NCI-H1436 treated with DMSO at 0.1 percent for 48 hours (cell line): ENCODE measurements at regions not wholly inside any gene's neighbourhood (a gene's known extent, or its start where the extent isn't known, plus 50 kb on each side); places are given as distances from the start of the nearest gene placed in this dataset.
A peak's percentile ranks its signal among the peaks of the same experiment; 100 is the strongest.

Source experiments
- DNase-seq: peaks from one replicate; lab custom pipeline; 2025; lab: John Stamatoyannopoulos, UW

GRCh38 chr10:78566284-78567111, 502.3 kb upstream of the ZMIZ1 start:
- no peak for DNase-seq

- DNase-seq = no peak
Measured at GRCh38 chr10:78567680-78568455, 500.9 kb upstream of the ZMIZ1 start.

- no peak for DNase-seq
Measured at GRCh38 chr10:78568620-78569019, 500.1 kb upstream of the ZMIZ1 start.

GRCh38 chr10:78570633-78571235, 498.0 kb upstream of the ZMIZ1 start:
- no peak for DNase-seq

- no peak for DNase-seq
Measured at GRCh38 chr10:78571286-78571685, 497.5 kb upstream of the ZMIZ1 start.

- DNase-seq = no peak
Measured at GRCh38 chr10:78571891-78572290, 496.9 kb upstream of the ZMIZ1 start.

GRCh38 chr10:78572565-78572964, 496.2 kb upstream of the ZMIZ1 start:
- no peak for DNase-seq

- no peak for DNase-seq
Measured at GRCh38 chr10:78574547-78574946, 494.2 kb upstream of the ZMIZ1 start.

- no peak for DNase-seq
Measured at GRCh38 chr10:78575400-78575799, 493.4 kb upstream of the ZMIZ1 start.

- DNase-seq = no peak
Measured at GRCh38 chr10:78576276-78576675, 492.5 kb upstream of the ZMIZ1 start.

- DNase-seq = no peak
Measured at GRCh38 chr10:78577712-78578111, 491.1 kb upstream of the ZMIZ1 start.

GRCh38 chr10:78578929-78579328, 489.8 kb upstream of the ZMIZ1 start:
- DNase-seq = peak; percentile 70

GRCh38 chr10:78579576-78579975, 489.2 kb upstream of the ZMIZ1 start:
- DNase-seq = no peak

GRCh38 chr10:78579995-78580394, 488.8 kb upstream of the ZMIZ1 start:
- peak; percentile 15 for DNase-seq

GRCh38 chr10:78581133-78581694, 487.6 kb upstream of the ZMIZ1 start:
- DNase-seq = no peak

- DNase-seq = no peak
Measured at GRCh38 chr10:78582540-78582939, 486.2 kb upstream of the ZMIZ1 start.

GRCh38 chr10:78584266-78584665, 484.5 kb upstream of the ZMIZ1 start:
- DNase-seq = no peak

- no peak for DNase-seq
Measured at GRCh38 chr10:78584681-78585080, 484.1 kb upstream of the ZMIZ1 start.

GRCh38 chr10:78585952-78586351, 482.8 kb upstream of the ZMIZ1 start:
- DNase-seq = no peak

GRCh38 chr10:78588194-78588811, 480.5 kb upstream of the ZMIZ1 start:
- DNase-seq = no peak

- DNase-seq = no peak
Measured at GRCh38 chr10:78589687-78590086, 479.1 kb upstream of the ZMIZ1 start.

GRCh38 chr10:78591066-78591465, 477.7 kb upstream of the ZMIZ1 start:
- DNase-seq = no peak
